Fibroblast of peridontal ligament (primary cell): ENCODE measurements at regions not wholly inside any gene's neighbourhood (a gene's known extent, or its start where the extent isn't known, plus 50 kb on each side); places are given as distances from the start of the nearest gene placed in this dataset.
"Not testable (repeated sequence)": the region's sequence is repeated elsewhere in the genome, so short reads cannot be mapped to it uniquely, and the experiment has no call there.

Source experiments
- DNase-seq: peaks from one replicate; pipeline ENCODE4 v3.0.0-alpha.2; 2010; ENCODE audit errors: extremely low read depth

- DNase-seq: no peak
Measured at GRCh38 chr17:33895491-33895890, 359.6 kb upstream of the CCL2 start.

- no peak for DNase-seq
Measured at GRCh38 chr17:33896263-33896662, 358.8 kb upstream of the CCL2 start.

GRCh38 chr17:33901085-33901484 is 354.0 kb upstream of the CCL2 start:
- DNase-seq: no peak

GRCh38 chr17:33902901-33903449 is 352.1 kb upstream of the CCL2 start:
- no peak for DNase-seq

- no peak for DNase-seq
Measured at GRCh38 chr17:33904476-33904875, 350.6 kb upstream of the CCL2 start.

GRCh38 chr17:33905338-33905800 is 349.7 kb upstream of the CCL2 start:
- DNase-seq: no peak

- DNase-seq: no peak
Measured at GRCh38 chr17:33908363-33909064, 346.6 kb upstream of the CCL2 start.

- DNase-seq: no peak
Measured at GRCh38 chr17:33910200-33910857, 344.8 kb upstream of the CCL2 start.

GRCh38 chr17:33914125-33914524 is 341.0 kb upstream of the CCL2 start:
- no peak for DNase-seq

- DNase-seq: no peak
Measured at GRCh38 chr17:33922971-33923370, 332.1 kb upstream of the CCL2 start.

- no peak for DNase-seq
Measured at GRCh38 chr17:33924104-33924503, 331.0 kb upstream of the CCL2 start.

GRCh38 chr17:33925649-33926048 is 329.4 kb upstream of the CCL2 start:
- DNase-seq: no peak

GRCh38 chr17:33927732-33928133 is 327.4 kb upstream of the CCL2 start:
- no peak for DNase-seq

- no peak for DNase-seq
Measured at GRCh38 chr17:33929181-33929724, 325.8 kb upstream of the CCL2 start.

- not testable (repeated sequence) for DNase-seq
Measured at GRCh38 chr17:33931148-33931814, 323.8 kb upstream of the CCL2 start.

GRCh38 chr17:33932996-33933395 is 322.1 kb upstream of the CCL2 start:
- no peak for DNase-seq

GRCh38 chr17:33933576-33933975 is 321.5 kb upstream of the CCL2 start:
- DNase-seq: no peak

GRCh38 chr17:33934696-33935095 is 320.4 kb upstream of the CCL2 start:
- DNase-seq: no peak

- no peak for DNase-seq
Measured at GRCh38 chr17:33935822-33936221, 319.3 kb upstream of the CCL2 start.

- no peak for DNase-seq
Measured at GRCh38 chr17:33936764-33937163, 318.3 kb upstream of the CCL2 start.

GRCh38 chr17:33939959-33940358 is 315.1 kb upstream of the CCL2 start:
- no peak for DNase-seq

- DNase-seq: no peak
Measured at GRCh38 chr17:33940769-33941370, 314.2 kb upstream of the CCL2 start.
